ENCODE measurements at regions not wholly inside any gene's neighbourhood (a gene's known extent, or its start where the extent isn't known, plus 50 kb on each side); places are given as distances from the start of the nearest gene placed in this dataset.

GRCh38 chr22:22952531-22953280 lies 65.1 kb downstream of the IGLL5 start:
- DNase-seq = no peak
- Histone ChIP-seq H3K9me3 (no peaks in the 10 kb centered on the region), H3K27me3 (no peaks in the 10 kb centered on the region), H3K4me1 (no peaks in the 10 kb centered on the region), H3K4me3 (replicated peaks in 1 of 3) (no peak overlapping the region), H3K27ac (no peak overlapping the region), H3K36me3 (no peaks in the 10 kb centered on the region)
- intact Hi-C loops (cut with DNase I) = loop anchor here (5.0 kb wide), 1 partner anchor 105 kb away; no protein-coding TSS in a partner anchor
- WGBS, 2 donors = 87 to 90% methylated on average over 6 of the region's 6 CpGs
- no peak for TF ChIP-seq POLR2A (IDR thresholded peaks at IDR 0.05)
- TF ChIP-seq CTCF (IDR thresholded peaks at IDR 0.05) = no peak

GRCh38 chr22:22953791-22954190 lies 66.2 kb downstream of the IGLL5 start:
- DNase-seq = no peak
- no peaks in the 10 kb centered on the region for H3K4me1 ChIP-seq
- 73 to 78% methylated on average over 5 of the region's 5 CpGs for WGBS, 2 donors
- H3K27ac ChIP-seq = no peak overlapping the region
- H3K27me3 ChIP-seq = no peaks in the 10 kb centered on the region
- no peaks in the 10 kb centered on the region for H3K36me3 ChIP-seq
- TF ChIP-seq CTCF (IDR thresholded peaks at IDR 0.05) (no peak), POLR2A (IDR thresholded peaks at IDR 0.05) (no peak)
- H3K4me3 ChIP-seq (replicated peaks in 1 of 3) = no peak overlapping the region
- no peaks in the 10 kb centered on the region for H3K9me3 ChIP-seq
- intact Hi-C loops (cut with DNase I) = loop anchor here (5.0 kb wide), 1 partner anchor 106 kb away; no protein-coding TSS in a partner anchor

- no peaks in the 10 kb centered on the region for H3K27me3 ChIP-seq
- intact Hi-C loops (cut with DNase I) = loop anchor here (5.0 kb wide), 2 partner anchors 107 to 433 kb away; no protein-coding TSS in a partner anchor
- 21 to 24% methylated on average over 16 of the region's 16 CpGs for WGBS, 2 donors
Observed at GRCh38 chr22:22954656-22955055, 67.0 kb downstream of the IGLL5 start.

GRCh38 chr22:22955276-22955798 lies 67.7 kb downstream of the IGLL5 start:
- no peak overlapping the region for H3K4me3 ChIP-seq (replicated peaks in 1 of 3)
- TF ChIP-seq POLR2A (IDR thresholded peaks at IDR 0.05) (no peak), CTCF (IDR thresholded peaks at IDR 0.05) (no peak)
- intact Hi-C loops (cut with DNase I) = loop anchor here (5.0 kb wide), 1 partner anchor 432 kb away; no protein-coding TSS in a partner anchor
- no peaks in the 10 kb centered on the region for H3K4me1 ChIP-seq
- no peaks in the 10 kb centered on the region for H3K36me3 ChIP-seq
- H3K27me3 ChIP-seq = no peaks in the 10 kb centered on the region
- H3K9me3 ChIP-seq = no peaks in the 10 kb centered on the region
- no peak overlapping the region for H3K27ac ChIP-seq
- WGBS, 2 donors = 54 to 59% methylated on average over 5 of the region's 5 CpGs
- DNase-seq = no peak

More at GRCh38 chr22:22954656-22955055, 67.0 kb downstream of the IGLL5 start:
- no peaks in the 10 kb centered on the region for H3K9me3 ChIP-seq
- H3K27ac ChIP-seq = no peak overlapping the region
- H3K36me3 ChIP-seq = no peaks in the 10 kb centered on the region
- TF ChIP-seq CTCF (IDR thresholded peaks at IDR 0.05) = no peak
- TF ChIP-seq POLR2A (IDR thresholded peaks at IDR 0.05) = no peak
- no peak overlapping the region for H3K4me3 ChIP-seq (replicated peaks in 1 of 3)
- peak in 1 of 2 donors; percentile 7 for DNase-seq
- no peaks in the 10 kb centered on the region for H3K4me1 ChIP-seq
